Right cardiac atrium (tissue), 5 donors: ENCODE measurements at regions not wholly inside any gene's neighbourhood (a gene's known extent, or its start where the extent isn't known, plus 50 kb on each side); places are given as distances from the start of the nearest gene placed in this dataset.
"Not testable (repeated sequence)": the region's sequence is repeated elsewhere in the genome, so short reads cannot be mapped to it uniquely, and the experiment has no call there.

ENCODE experiments used
- ATAC-seq, 2 donors: fragments of 200-7000 bp; cut with Tn5 transposase; one replicate each; pipeline versions ENCODE4 v1.8.0 to v1.9.1; 2020; ENCODE audit warnings: moderate library complexity in 2 of 2, mild to moderate bottlenecking in 1 of 2
- DNase-seq, 3 donors: peaks; one replicate each; pipeline ENCODE4 v3.0.0-alpha.2; 2020
- H3K27ac ChIP-seq: one replicate; pipeline ENCODE4 v1.5.1; 2013; ENCODE audit warnings: mild to moderate bottlenecking, low read length, control low read depth, moderate library complexity
- H3K27me3 ChIP-seq: one replicate; pipeline ENCODE4 v1.6.1; 2013; ENCODE audit not compliant: control insufficient read depth, insufficient read depth
- H3K4me1 ChIP-seq: one replicate; pipeline ENCODE4 v1.6.1; 2013; ENCODE audit warnings: low read length; ENCODE audit not compliant: control insufficient read depth, insufficient read depth
- H3K4me3 ChIP-seq: one replicate; pipeline ENCODE4 v1.5.1; 2013; ENCODE audit warnings: low read length, control low read depth
- H3K9me3 ChIP-seq: one replicate; pipeline ENCODE4 v1.6.1; 2013; ENCODE audit warnings: low read length; ENCODE audit not compliant: control insufficient read depth
- WGBS: extraction: QIAGEN DNeasy Blood & Tissue Kit; methylation state at CpG from one replicate; pipeline ENCODE4 v1.1.7; 2013; 5-methylcytosine and 5-hydroxymethylcytosine counted together
- intact Hi-C, 4 donors: fragments of 100-400 bp; cut with DNase I; formaldehyde crosslinking; loops; one replicate each; pipeline versions ENCODE4 v1.11.0 to v1.14.0; 2022 to 2023
- donor health status: healthy with polysubstance abuse.
- donor health status: DM: no; HTN: yes; CAD: no.
- donor health status: DM: no; HTN: no; CAD: no.
- donor health status: DM: no; HTN: yes; CAD: no; lungs with severe emphysema.
- donor health status: DM: yes; HTN: yes; CAD: no.

GRCh38 chr2:111435553-111436310, 315.0 kb downstream of the BCL2L11 start:
- peak in 1 of 3 donors; percentile 2 for DNase-seq
- ATAC-seq, intact Hi-C loops: not testable (repeated sequence)

GRCh38 chr2:111436411-111436810, 315.7 kb downstream of the BCL2L11 start:
- DNase-seq, H3K9me3 ChIP-seq, H3K27ac ChIP-seq, ATAC-seq, H3K27me3 ChIP-seq, H3K4me3 ChIP-seq, H3K4me1 ChIP-seq, intact Hi-C loops: not testable (repeated sequence)
- WGBS = 78% methylated on average over 2 of the region's 5 CpGs

More at GRCh38 chr2:111435553-111436310, 315.0 kb downstream of the BCL2L11 start:
- H3K4me1 ChIP-seq, H3K9me3 ChIP-seq, H3K4me3 ChIP-seq, H3K27me3 ChIP-seq, H3K27ac ChIP-seq: not testable (repeated sequence)
- WGBS = 86% methylated on average over 4 of the region's 11 CpGs

GRCh38 chr2:111437288-111437990, 316.7 kb downstream of the BCL2L11 start:
- DNase-seq, H3K4me3 ChIP-seq, H3K4me1 ChIP-seq, H3K9me3 ChIP-seq, H3K27ac ChIP-seq, ATAC-seq, intact Hi-C loops, H3K27me3 ChIP-seq: not testable (repeated sequence)
- WGBS = 81% methylated on average over 4 of the region's 7 CpGs

- intact Hi-C loops, ATAC-seq, H3K27ac ChIP-seq, H3K4me3 ChIP-seq, H3K4me1 ChIP-seq, H3K27me3 ChIP-seq, H3K9me3 ChIP-seq, DNase-seq: not testable (repeated sequence)
- WGBS = 80% methylated on average over 2 of the region's 2 CpGs
Observed at GRCh38 chr2:111438161-111438560, 317.4 kb downstream of the BCL2L11 start.

GRCh38 chr2:111439237-111439636, 318.5 kb downstream of the BCL2L11 start:
- H3K4me3 ChIP-seq, DNase-seq, H3K27me3 ChIP-seq, H3K27ac ChIP-seq, H3K4me1 ChIP-seq, intact Hi-C loops, H3K9me3 ChIP-seq, ATAC-seq: not testable (repeated sequence)
- 86% methylated on average over 2 of the region's 6 CpGs for WGBS

- H3K4me3 ChIP-seq, H3K9me3 ChIP-seq, ATAC-seq, intact Hi-C loops, H3K4me1 ChIP-seq, H3K27me3 ChIP-seq, DNase-seq, H3K27ac ChIP-seq: not testable (repeated sequence)
- WGBS = 82% methylated on average over 4 of the region's 5 CpGs
Observed at GRCh38 chr2:111441614-111442013, 320.9 kb downstream of the BCL2L11 start.

GRCh38 chr2:111442767-111443454, 322.2 kb downstream of the BCL2L11 start:
- H3K4me3 ChIP-seq, H3K9me3 ChIP-seq, intact Hi-C loops, H3K4me1 ChIP-seq, DNase-seq, H3K27ac ChIP-seq, H3K27me3 ChIP-seq: not testable (repeated sequence)
- WGBS = 31% methylated on average over 5 of the region's 8 CpGs
- peak; percentile 73 to 77 for ATAC-seq

GRCh38 chr2:111444516-111444915, 323.8 kb downstream of the BCL2L11 start:
- peak in 1 of 2 donors; percentile 61 for ATAC-seq
- H3K27me3 ChIP-seq, H3K27ac ChIP-seq, intact Hi-C loops, DNase-seq, H3K4me1 ChIP-seq, H3K4me3 ChIP-seq, H3K9me3 ChIP-seq: not testable (repeated sequence)
- no CpG with 5 or more reads among the region's 2 CpGs for WGBS

- H3K27ac ChIP-seq, DNase-seq, H3K9me3 ChIP-seq, H3K27me3 ChIP-seq, intact Hi-C loops, H3K4me1 ChIP-seq, H3K4me3 ChIP-seq, ATAC-seq: not testable (repeated sequence)
- no CpG with 5 or more reads among the region's 7 CpGs for WGBS
Observed at GRCh38 chr2:111445191-111445929, 324.6 kb downstream of the BCL2L11 start.

GRCh38 chr2:111445941-111446340, 325.2 kb downstream of the BCL2L11 start:
- H3K27me3 ChIP-seq, H3K4me3 ChIP-seq, ATAC-seq, intact Hi-C loops, H3K9me3 ChIP-seq, H3K4me1 ChIP-seq, H3K27ac ChIP-seq, DNase-seq: not testable (repeated sequence)
- no CpG with 5 or more reads among the region's 10 CpGs for WGBS
